B cell (primary cell): ENCODE measurements at regions not wholly inside any gene's neighbourhood (a gene's known extent, or its start where the extent isn't known, plus 50 kb on each side); places are given as distances from the start of the nearest gene placed in this dataset.

Experiments
- ATAC-seq: fragments of 200-7000 bp; cut with Tn5 transposase; one replicate; pipeline ENCODE4 v1.10.0; 2021; ENCODE audit warnings: low read depth, mild to moderate bottlenecking, moderate number of reproducible peaks, moderate library complexity
- CTCF ChIA-PET: fragments of 350-600 bp; sonication (Branson Sonifier 250); formaldehyde crosslinking; loops from one replicate; lab custom pipeline; 2021; ENCODE audit warnings: antibody characterized with exemption, inconsistent platforms; lab: Charles Lee
- POLR2A ChIA-PET: fragments of 350-600 bp; sonication (Branson Sonifier 250); formaldehyde crosslinking; loops from one replicate; lab custom pipeline; 2021; ENCODE audit warnings: antibody characterized with exemption; lab: Charles Lee
- DNase-seq: peaks from one replicate; pipeline ENCODE4 v3.0.0; 2013
- H2AFZ ChIP-seq: 2 replicates; pipeline ENCODE4 v1.6.1; 2012; ENCODE audit warnings: mild to moderate bottlenecking, low read depth, low read length; ENCODE audit not compliant: insufficient read depth, poor library complexity, severe bottlenecking
- H3K27ac ChIP-seq, 2 donors: 1 replicate in 1 of 2; 2 replicates in 1 of 2; pipeline ENCODE4 v1.5.1; 2012 to 2013; ENCODE audit warnings: low read length in 2 of 2, mild to moderate bottlenecking in 2 of 2, moderate library complexity in 1 of 2
- H3K27me3 ChIP-seq, 4 experiments: fragments of 200-600 bp in 1 of 4; sonication (generic) in 1 of 4; replicated peaks in 1 of 4; 1 replicate in 2 of 4; 2 replicates in 2 of 4; pipeline versions ENCODE4 v1.6.1 to v1.7.0; 2013 to 2016; ENCODE audit warnings: low read length in 3 of 4, mild to moderate bottlenecking in 2 of 4, mixed read lengths in 1 of 4, moderate library complexity in 1 of 4; ENCODE audit not compliant: insufficient read depth in 4 of 4, control insufficient read depth in 3 of 4; ENCODE audit errors: control extremely low read depth in 1 of 4
- H3K36me3 ChIP-seq, 2 experiments: replicated peaks in 1 of 2; 1 replicate in 1 of 2; 2 replicates in 1 of 2; pipeline versions ENCODE4 v1.6.1 to v1.7.1; 2013; ENCODE audit warnings: low read length in 1 of 2; ENCODE audit not compliant: insufficient read depth in 2 of 2, control insufficient read depth in 1 of 2; ENCODE audit errors: control extremely low read depth in 1 of 2, extremely low read depth in 1 of 2
- H3K4me1 ChIP-seq, 2 donors: fragments of 200-600 bp in 1 of 2; sonication (generic) in 1 of 2; 1 replicate in 1 of 2; 2 replicates in 1 of 2; pipeline versions ENCODE4 v1.5.1 to v1.6.1; 2013 to 2017; ENCODE audit warnings: low read length in 2 of 2; ENCODE audit not compliant: control insufficient read depth in 2 of 2, insufficient read depth in 2 of 2
- H3K4me2 ChIP-seq: replicated peaks from 2 replicates; pipeline ENCODE3; 2012; ENCODE audit warnings: mild to moderate bottlenecking, low read depth, low read length; ENCODE audit not compliant: poor library complexity, severe bottlenecking
- H3K4me3 ChIP-seq, 5 experiments: fragments of 200-600 bp in 1 of 5; sonication (generic) in 1 of 5; 1 replicate in 3 of 5; 2 replicates in 2 of 5; pipeline versions ENCODE4 v1.5.1 to v1.7.0; 2011 to 2016; ENCODE audit warnings: low read length in 4 of 5, mild to moderate bottlenecking in 4 of 5, low read depth in 2 of 5, control low read depth in 1 of 5, moderate library complexity in 1 of 5; ENCODE audit not compliant: insufficient read depth in 1 of 5; ENCODE audit errors: control extremely low read depth in 1 of 5, extremely low read depth in 1 of 5
- H3K79me2 ChIP-seq: fragments of 200-600 bp; sonication (generic); one replicate; pipeline ENCODE4 v1.6.0; 2016; ENCODE audit warnings: low read length; ENCODE audit not compliant: control insufficient read depth, insufficient read depth
- H3K9ac ChIP-seq: fragments of 200-600 bp; sonication (generic); 2 replicates; pipeline ENCODE4 v1.6.1; 2017; ENCODE audit warnings: mild to moderate bottlenecking, low read length, moderate library complexity
- H3K9me3 ChIP-seq, 3 donors: one replicate each; pipeline versions ENCODE4 v1.6.1 to v1.7.1; 2013; ENCODE audit warnings: low read length in 2 of 3; ENCODE audit not compliant: control insufficient read depth in 2 of 3, insufficient read depth in 1 of 3; ENCODE audit errors: control extremely low read depth in 1 of 3
- H4K20me1 ChIP-seq: 2 replicates; pipeline ENCODE4 v1.6.0; 2012; ENCODE audit warnings: mild to moderate bottlenecking, low read length; ENCODE audit not compliant: insufficient read depth, control insufficient read depth, poor library complexity, severe bottlenecking
- H3K27ac Mint-ChIP-seq: one replicate; pipeline ENCODE4 v1.8.0; 2021; ENCODE audit warnings: mixed read lengths
- H3K27me3 Mint-ChIP-seq: one replicate; pipeline ENCODE4 v1.8.0; 2021; ENCODE audit warnings: mixed read lengths
- H3K4me1 Mint-ChIP-seq: one replicate; pipeline ENCODE4 v1.8.0; 2021; ENCODE audit warnings: mixed read lengths
- H3K4me3 Mint-ChIP-seq: one replicate; pipeline ENCODE4 v1.8.0; 2021; ENCODE audit warnings: mixed read lengths
- H3K9me3 Mint-ChIP-seq: one replicate; pipeline ENCODE4 v1.8.0; 2022; ENCODE audit warnings: mixed read lengths; ENCODE audit not compliant: insufficient read depth
- EZH2 ChIP-seq: IDR thresholded peaks from 2 replicates; pipeline ENCODE4 v1.6.1; 2012; ENCODE audit warnings: borderline replicate concordance, low read depth, mild to moderate bottlenecking, moderate library complexity, low read length; ENCODE audit not compliant: insufficient read depth, poor library complexity, severe bottlenecking
- WGBS: methylation state at CpG from one replicate; pipeline ENCODE4 v1.1.5; 2013; ENCODE audit warnings: missing lambda C conversion rate; ENCODE audit not compliant: insufficient coverage; 5-methylcytosine and 5-hydroxymethylcytosine counted together
- intact Hi-C: fragments of 100-400 bp; cut with micrococcal nuclease; formaldehyde crosslinking; loops from one replicate; pipeline ENCODE4 v1.10.0; 2022
- TF ChIP-seq, protein P1 (sequence below): fragments of 200-600 bp; IDR thresholded peaks from one replicate; pipeline ENCODE4 v1.8.0; 2022; ENCODE audit warnings: antibody characterized with exemption, mild to moderate bottlenecking

- no peak for TF ChIP-seq EZH2
- TF ChIP-seq, protein P1, sequence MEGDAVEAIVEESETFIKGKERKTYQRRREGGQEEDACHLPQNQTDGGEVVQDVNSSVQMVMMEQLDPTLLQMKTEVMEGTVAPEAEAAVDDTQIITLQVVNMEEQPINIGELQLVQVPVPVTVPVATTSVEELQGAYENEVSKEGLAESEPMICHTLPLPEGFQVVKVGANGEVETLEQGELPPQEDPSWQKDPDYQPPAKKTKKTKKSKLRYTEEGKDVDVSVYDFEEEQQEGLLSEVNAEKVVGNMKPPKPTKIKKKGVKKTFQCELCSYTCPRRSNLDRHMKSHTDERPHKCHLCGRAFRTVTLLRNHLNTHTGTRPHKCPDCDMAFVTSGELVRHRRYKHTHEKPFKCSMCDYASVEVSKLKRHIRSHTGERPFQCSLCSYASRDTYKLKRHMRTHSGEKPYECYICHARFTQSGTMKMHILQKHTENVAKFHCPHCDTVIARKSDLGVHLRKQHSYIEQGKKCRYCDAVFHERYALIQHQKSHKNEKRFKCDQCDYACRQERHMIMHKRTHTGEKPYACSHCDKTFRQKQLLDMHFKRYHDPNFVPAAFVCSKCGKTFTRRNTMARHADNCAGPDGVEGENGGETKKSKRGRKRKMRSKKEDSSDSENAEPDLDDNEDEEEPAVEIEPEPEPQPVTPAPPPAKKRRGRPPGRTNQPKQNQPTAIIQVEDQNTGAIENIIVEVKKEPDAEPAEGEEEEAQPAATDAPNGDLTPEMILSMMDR = no peak
- intact Hi-C loops = no loop called here
- ChIA-PET CTCF (no interaction called here), POLR2A (no interaction called here)
- ATAC-seq = no peak
- H3K4me2 ChIP-seq = no peak overlapping the region
- no peak overlapping the region for H2AFZ ChIP-seq
- H3K4me3 ChIP-seq = no peak overlapping the region
- no peak overlapping the region for H3K27ac ChIP-seq
- H3K9me3 ChIP-seq = peaks cover 0 to 5% (median 0%) of the 10 kb centered on the region in 3 donors
- H3K27ac Mint-ChIP-seq = no peak overlapping the region
- H3K4me1 ChIP-seq = no peaks in the 10 kb centered on the region
- no peak overlapping the region for H3K9ac ChIP-seq
- no peaks in the 10 kb centered on the region for H3K36me3 ChIP-seq
- no peaks in the 10 kb centered on the region for H3K4me1 Mint-ChIP-seq
- H3K4me3 Mint-ChIP-seq = no peak overlapping the region
- H3K27me3 Mint-ChIP-seq = peaks cover 10% of the 10 kb centered on the region
- no peaks in the 10 kb centered on the region for H4K20me1 ChIP-seq
- DNase-seq = no peak
- peaks cover 0 to 4% (median 0%) of the 10 kb centered on the region in 4 experiments for H3K27me3 ChIP-seq
- H3K9me3 Mint-ChIP-seq = no peaks in the 10 kb centered on the region
- H3K79me2 ChIP-seq = no peaks in the 10 kb centered on the region
- 68% methylated on average over 6 of the region's 8 CpGs for WGBS
Observed at GRCh38 chr2:118477111-118477862, 370.2 kb downstream of the EN1 start.

DNA sequence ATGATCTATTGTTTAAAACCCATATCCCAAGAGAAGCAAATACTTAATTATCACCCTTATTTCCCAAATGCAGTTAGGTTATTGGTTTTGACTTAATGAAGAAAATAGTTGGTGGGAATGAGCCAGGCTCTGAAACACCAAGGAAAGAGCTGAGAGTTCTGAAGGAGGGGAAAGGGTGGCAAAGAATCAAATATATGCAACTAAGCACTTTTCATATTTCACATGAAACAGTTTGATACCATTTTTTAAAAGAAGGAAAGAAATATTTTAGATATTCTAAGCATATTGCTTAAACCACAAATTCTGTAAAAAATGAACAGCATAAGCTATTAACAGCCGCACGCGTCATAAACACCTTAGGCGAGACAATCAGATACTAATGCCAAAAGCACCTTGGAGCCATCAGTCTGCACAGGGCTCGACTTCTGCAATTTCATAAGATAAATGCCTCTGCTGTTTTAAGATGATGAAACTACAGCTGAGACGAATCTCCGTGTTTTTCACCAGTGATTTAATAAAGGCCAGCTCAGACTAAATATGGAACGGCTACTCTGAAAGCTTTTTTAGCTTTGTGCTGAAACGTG is 371.7 kb downstream of the EN1 start:
- Histone ChIP-seq H3K4me1 (no peaks in the 10 kb centered on the region), H3K36me3 (no peaks in the 10 kb centered on the region), H4K20me1 (no peaks in the 10 kb centered on the region), H3K27ac (no peak overlapping the region), H3K4me3 (no peak overlapping the region), H2AFZ (no peak overlapping the region), H3K4me2 (no peak overlapping the region), H3K9ac (no peak overlapping the region), H3K79me2 (no peaks in the 10 kb centered on the region), H3K27me3 (peaks cover 0 to 4% (median 0%) of the 10 kb centered on the region in 4 experiments), H3K9me3 (peaks cover 0 to 5% (median 0%) of the 10 kb centered on the region in 3 donors)
- intact Hi-C loops = no loop called here
- Mint-ChIP-seq H3K4me1 (no peaks in the 10 kb centered on the region), H3K9me3 (no peaks in the 10 kb centered on the region), H3K27me3 (peaks cover 10% of the 10 kb centered on the region), H3K4me3 (no peak overlapping the region), H3K27ac (no peak overlapping the region)
- ATAC-seq (no peak), DNase-seq (no peak)
- ChIA-PET POLR2A (no interaction called here), CTCF (no interaction called here)
- WGBS = 80% methylated on average over 5 of the region's 9 CpGs
- TF ChIP-seq EZH2 = no peak
- TF ChIP-seq, protein P1 = no peak
